Mucosa of gallbladder (tissue), 1 donor: ENCODE measurements at regions not wholly inside any gene's neighbourhood (a gene's known extent, or its start where the extent isn't known, plus 50 kb on each side); places are given as distances from the start of the nearest gene placed in this dataset.
A peak's percentile ranks its signal among the peaks of the same experiment; 100 is the strongest.
"Not testable (repeated sequence)": the region's sequence is repeated elsewhere in the genome, so short reads cannot be mapped to it uniquely, and the experiment has no call there.

Experiments
- DNase-seq: peaks from one replicate; pipeline ENCODE4 v3.0.0-alpha.2; 2020; ENCODE audit warnings: low spot score
- donor health status: DM: no; HTN: no; CAD: no.

DNA sequence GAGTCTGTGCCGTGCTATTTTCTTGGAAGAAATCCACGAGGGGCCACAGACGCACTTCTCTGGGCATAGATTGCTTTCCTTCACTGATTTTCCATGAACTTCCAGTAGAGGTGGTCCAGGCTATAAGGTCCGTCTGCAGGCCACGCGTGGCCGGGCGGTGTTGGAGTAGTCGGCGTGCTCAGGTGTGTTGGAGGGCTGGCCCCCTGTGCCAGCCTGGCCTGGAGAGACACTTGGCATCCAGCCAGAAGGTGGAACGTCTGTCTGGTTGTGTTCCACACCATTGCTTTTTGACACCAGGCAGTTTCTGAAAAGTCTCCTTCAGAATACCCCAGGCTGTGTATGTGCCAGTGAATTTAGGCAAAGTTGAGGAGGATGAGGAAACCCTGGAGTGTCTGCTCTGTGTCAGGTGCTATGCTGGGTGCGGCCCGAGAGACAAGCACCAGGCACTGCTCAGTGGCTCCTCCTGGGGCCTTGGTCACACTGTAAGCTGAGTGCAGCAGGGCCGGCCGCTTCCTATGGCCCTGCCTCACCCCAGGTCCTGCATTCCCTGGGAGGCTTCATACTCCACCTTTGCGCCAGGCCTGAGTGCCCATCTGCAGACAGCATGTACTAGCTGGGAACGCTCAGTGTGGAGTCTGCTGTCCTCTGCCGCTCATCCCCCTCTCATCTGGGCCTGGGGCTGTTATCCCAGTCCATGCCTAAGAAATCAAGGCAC is 52.1 kb upstream of the TAMM41 start:
- no peak for DNase-seq

DNA sequence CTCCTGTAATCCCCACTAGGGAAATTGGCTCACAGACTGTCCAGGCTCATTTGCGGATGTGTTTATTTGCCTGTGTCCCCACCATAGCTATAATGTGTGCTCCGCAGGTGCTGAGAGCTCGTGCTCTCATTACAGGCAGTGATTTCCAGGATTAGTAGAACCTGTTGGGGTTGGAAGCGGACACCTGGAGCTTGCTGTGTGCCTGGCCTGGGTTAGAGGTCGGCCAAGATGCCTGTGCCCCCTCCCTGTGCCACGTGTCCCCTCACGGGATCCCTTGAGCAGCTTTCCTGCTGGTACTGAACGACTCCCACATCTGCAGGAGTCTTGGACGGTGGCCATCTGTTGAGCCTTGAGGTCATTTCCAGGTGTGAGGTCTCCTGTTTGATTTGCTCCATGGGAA is 52.7 kb upstream of the TAMM41 start:
- DNase-seq = not testable (repeated sequence)

DNA sequence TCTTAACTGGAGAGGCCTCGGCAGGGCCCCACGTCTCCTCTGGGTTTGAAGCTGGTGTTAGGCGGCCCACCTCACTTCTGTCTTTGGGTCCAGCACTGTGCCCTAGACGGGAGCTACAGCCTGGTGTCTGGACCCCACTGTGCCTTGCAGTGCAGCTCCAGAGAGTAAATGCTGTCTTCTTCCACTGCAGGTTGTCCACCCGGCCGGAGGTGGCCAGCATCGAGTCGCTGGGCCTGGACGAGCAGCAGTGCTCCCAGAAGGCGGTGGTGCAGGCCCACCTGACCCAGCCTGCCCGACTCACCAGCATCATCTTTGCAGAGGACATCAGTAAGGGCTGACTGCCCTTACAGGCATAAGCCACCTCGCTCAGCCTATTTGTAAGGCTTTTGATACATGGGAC is 53.1 kb upstream of the TAMM41 start:
- DNase-seq = no peak

DNA sequence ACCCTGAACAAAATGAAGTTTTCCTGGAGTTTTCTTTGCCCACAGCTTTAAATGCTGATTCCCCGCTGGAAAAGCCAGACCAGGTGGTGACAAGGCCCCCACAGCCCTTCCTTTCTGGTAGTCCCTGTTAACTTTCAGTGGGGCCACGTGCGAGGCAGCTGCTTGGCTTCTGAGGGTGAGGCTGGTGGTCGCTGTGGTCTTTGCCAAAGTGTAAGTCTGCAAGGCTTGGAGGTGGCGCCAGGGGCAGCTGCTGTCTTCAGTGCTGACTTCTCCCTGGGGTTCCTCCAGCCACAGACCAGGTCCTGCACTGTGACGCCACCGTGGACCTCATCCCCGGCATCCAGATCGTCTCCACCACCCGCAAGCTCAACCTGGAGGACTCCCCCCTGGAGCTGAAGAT is 54.1 kb upstream of the TAMM41 start:
- no peak for DNase-seq

DNA sequence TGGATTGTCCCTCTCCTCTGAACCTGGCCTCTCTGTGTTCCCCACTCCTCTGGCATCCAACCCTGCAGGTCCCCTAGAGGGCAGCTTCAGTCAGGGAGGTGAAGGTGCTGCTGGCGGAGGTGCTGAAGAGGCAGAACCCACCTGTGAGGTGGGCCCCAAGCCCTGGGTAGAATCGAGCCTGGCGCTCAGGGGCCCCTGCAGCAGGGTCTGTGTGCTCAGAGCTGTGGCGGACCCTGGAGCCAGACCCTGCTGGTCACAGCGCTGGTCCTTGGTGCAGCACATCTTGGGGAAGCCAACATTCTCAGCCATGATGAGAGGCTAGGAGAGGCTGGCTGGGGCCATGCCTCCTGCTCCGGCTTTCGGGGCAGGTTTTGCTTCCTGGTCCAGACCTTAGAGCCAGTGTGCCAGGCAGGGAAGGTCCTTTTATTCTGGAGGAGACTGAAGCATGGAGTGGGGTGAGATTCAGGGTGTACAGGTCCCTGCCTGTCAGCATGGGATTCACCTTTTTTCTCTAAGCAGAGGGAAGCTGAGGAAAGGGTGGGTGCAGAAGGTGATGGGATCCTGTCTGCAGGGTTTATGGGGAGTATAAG is 54.7 kb upstream of the TAMM41 start:
- DNase-seq = no peak

DNA sequence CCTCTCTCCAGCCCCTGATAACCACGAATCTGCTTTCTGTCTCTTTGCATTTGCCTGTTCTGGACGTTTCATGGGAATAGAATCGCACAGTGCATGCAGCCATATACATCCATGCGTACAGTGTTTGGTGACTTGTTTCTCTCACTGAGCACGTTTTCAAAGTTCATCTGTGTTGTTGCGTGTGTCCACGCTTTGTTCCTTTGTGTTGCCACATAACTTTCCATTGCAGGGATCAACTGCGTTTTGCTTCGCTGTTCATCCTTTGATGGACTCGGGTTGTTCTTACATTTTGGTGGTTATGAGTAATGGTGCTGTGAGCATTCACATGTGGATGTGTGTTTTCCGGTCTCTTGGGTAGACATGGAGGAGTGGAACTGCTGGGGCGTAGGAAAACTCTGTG is 56.4 kb upstream of the TAMM41 start:
- no peak for DNase-seq

DNA sequence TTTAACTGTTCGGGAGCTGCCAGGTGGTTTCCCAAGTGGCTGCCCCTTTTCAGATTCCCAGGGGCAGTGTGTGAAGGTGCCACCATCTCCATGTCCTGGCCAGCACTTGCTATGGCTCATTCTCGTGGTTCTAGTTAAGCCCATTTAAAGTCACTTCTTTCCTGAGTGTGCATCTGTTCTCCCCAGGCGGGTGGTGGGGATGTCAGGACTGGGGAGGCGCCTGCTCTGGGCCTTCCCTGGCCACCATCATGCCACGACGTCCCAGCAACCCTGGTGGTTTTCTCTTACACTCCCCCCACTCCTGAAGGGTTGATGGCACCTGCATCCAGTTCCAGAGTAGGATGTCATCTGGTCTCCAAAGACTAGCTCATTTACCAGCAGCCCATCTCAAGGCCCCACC is 56.8 kb upstream of the TAMM41 start:
- no peak for DNase-seq

DNA sequence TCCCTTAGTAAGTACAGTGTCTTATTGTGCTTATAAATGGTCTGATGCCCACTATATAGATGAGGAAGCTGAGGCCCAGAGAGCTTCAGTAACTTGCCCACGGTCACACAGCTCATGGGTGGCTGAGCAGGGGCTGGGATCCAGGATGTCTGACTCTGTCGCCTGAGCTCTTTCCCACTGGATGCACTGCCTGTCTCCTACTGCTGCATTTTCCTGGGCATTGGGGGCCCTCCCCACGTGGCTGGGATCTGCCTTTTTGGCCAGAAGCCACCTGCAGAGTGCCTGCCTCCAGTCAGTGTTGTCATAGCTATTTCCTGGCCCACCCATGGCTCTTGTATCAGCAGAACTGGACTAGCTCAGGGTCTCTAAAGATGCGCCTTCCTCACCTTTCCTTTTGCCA is 57.5 kb upstream of the TAMM41 start:
- DNase-seq = no peak

DNA sequence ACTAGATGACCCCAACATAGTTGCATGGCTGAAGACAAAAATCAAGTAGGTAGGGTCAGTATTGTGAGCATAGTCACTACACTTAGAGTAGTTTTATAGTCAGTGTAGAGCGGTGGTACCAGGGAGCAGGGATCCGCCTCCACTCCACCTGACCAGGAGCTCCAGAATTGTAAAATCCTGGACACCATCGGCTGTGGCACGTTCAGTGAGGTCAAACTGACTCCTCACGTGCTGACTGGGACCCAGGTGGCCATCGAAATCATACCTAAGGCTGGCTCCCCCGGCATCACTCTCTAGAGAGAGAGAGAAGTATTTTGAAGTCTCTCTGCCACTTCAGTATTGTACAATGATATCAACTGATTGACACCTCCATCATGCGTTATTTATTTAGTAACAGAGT is 59.7 kb upstream of the TAMM41 start:
- no peak for DNase-seq

DNA sequence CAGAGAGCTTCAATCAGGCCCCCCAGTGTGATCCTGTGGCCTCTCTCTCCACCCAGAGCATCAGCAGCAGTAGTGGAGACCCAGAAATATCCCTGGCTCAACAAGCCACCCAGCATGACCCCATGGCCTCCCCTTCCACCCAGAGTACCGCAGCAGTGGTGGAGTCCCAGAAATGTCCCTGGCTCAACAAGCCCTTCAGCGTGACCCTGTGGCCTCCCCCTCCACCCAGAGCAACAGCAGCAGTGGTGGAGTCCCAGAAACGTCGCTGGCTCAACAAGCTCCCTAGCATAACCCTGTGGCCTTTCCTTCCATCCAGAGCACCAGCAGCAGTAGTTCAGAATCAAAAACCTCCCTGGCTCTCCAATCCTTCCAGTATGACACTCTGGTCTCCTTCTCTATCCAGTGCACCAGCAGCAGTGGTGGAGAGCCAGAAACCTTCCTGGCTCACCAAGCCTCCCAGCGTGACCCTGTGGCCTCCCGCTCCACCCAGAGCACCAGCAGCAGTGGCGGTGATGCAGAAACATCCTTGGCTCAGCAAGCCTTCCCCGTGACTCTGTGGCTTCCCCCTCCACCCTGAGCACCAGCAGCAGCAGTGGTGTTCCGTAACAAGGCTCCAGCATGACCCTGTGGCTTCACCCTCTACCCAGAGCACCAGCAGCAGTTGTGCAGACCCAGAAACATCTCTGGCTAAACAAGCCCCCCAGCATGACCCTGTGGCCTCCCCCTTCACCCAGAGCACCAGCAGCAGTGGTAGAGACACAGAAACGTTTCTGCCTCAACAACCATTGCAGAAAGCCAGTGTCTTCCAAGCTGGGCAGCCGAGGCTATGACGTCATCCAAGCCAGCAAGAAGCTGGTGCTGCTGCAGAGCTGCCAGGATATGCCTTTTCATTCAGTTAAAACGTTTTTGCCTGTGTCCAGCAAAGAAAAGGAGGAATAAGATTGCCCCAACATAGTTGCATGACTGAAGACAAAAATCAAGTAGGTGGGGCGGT is 61.3 kb upstream of the TAMM41 start:
- DNase-seq = no peak

DNA sequence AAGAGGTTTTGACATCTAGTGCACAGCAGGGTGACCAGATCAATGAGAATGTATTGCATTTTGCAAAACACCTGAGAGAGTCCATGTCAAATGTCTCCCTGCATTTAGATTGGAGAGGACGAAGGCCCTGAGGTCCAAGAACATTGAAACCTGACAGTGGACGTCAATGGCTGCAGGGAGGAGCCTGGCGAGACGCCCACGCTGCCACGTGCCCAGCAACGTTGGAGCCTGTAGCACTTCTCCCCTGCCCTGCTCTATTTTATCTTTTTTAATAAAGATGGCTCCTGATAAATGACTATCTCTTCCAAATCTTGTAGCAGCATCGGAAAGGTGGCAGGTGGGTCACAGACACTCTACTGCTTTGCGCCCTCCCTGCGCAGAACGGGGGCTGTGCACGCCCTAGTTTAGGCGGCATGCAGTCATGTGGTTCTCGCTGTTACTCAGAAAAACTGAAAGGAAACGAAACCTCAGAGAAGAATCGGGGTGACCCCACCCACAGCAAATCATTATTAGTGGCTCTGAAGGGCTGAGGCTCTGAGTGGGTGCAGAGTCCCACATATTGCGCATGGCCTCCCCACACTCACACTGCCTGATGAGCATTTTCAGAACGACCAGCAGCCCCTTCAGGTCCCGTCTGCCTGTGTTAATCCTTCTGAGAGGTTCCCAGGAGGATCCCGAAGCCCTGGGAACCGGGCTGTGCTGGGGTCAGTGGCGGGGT is 62.5 kb upstream of the TAMM41 start:
- DNase-seq = no peak

DNA sequence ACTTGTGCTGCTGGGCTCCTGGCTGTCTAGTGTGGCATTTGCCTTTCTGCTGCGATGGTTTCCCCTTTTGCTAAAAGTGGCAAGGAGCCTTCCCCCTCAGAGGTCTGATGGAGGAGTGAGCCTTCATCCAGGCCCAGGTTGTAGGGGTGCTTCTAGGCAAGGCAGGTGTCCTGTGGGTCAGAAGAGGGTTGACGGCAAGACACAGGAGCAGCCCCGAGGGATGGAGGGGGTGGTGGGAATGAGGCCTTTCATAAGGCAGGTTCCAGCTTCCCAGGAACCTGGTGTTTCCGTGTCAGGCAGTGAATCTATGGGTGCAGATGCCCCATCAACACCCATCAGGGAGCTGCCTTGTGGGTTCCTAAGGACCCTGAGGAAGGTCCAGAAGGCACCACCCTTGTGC is 63.0 kb upstream of the TAMM41 start:
- DNase-seq = no peak

DNA sequence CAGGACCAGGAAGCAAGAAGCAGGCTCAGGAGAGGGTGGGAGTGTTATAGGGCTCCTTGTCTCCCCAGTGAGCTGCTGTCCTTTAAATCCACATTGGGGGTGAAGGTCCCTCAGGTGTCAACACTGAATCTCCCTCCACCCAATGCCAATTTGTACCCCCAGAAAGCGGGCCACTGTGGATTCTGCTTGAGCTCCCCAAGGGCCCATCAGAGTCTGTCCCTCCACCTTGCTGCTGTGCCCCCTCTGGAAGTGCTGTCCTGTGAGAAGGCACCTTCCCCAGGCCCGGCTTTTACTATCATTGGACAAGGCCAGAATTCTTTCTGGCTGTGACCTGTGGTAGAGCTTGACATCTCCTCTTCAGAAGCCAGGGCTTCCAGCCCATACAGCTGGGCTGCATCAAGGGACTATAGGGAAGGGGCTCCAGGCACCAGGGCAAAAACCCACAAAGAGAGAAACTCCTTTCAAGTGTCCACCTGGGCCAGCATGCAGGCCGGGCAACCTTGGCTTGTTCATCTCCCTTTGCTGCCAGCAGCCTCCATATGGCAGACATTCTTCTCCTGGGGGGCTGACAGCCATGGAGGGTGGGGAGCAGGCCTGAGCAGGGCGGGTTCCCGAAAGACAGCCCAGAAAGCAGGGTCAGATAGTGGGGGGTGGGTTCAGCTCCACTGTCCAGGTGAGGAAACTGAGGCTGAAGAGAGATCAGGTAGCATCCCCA is 63.7 kb upstream of the TAMM41 start:
- not testable (repeated sequence) for DNase-seq

DNA sequence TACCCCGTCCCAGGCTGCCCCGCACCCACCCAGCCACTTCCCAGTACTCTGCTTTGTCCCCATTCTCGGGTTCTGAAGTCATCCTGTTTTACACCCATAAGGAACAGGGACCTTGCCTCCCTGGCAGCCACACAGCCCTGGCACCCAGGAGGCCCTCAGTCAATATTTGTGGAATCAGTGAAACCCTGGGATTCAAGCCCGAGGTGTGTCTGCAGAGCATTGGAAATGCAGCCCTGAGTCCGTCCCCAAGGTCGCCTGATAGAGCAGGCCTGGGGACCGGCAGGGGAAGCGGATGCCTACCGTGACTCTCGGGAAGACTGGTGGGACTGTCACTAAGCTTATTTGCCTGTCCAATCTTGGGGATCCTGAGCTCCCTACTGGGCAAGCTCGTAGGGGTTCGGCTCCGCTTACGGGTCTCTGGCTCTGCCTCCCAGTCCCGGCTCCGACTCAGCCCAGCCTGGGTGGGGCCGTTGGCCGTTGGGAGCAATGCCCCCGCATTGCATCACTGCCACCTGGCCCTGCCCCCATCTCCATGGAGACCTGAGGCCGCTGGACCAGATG is 64.4 kb upstream of the TAMM41 start:
- DNase-seq = peak; percentile 56

DNA sequence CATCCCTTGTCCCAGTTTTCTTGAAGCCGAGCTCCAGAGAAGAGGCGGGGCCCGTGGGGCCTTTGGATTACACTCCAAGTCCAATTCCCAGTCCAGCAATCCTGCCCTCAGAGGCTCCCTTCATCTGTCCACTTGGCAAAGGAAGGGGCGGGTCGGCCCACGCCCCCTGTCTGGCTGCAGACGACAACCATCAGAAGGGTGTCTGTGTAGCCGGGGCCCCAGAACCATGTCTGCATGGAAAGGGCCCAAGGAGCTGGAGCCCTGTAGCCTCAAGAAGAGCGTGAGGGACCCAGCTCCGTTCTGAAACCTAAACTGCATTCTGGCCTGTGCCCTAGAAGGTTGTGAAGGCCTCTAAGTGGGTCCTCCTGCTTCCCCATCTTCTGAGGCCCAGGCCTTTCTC is 65.2 kb upstream of the TAMM41 start:
- DNase-seq = not testable (repeated sequence)

DNA sequence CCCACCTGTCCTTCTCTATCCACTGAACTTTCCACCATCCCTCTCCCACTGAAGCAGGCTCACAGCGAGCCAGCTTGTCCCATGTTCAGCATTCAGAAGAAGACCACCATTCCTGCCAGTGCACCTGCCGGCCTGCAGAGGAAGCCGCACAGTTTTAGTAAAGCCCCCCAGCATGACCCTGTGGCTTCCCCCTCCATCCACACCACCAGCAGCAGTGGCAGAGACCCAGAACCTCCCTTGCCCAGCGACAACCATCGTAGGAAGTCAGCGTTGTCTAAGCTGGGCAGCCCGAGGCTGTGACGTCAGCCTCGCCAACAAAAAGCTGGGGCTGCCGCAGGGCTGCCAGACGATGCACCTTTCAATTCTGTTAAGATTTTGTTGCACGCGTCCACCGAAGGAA is 66.6 kb upstream of the TAMM41 start:
- no peak for DNase-seq

DNA sequence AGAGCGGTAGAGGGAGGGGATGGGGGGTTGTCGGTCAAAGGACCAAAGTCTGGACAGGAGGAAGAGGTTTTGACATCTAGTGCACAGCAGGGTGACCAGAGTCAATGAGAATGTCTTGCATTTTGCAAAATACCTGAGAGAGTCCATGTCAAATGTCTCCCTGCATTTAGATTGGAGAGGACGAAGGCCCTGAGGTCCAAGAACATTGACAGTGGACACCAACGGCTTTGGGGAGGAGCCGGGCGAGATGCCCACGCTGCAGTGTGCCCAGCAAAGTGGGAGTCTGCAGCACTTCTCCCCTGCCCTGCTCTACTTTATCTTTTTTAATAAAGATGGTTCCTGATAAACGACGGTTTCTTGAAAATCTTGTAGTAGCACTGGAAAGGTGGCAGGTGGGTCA is 67.4 kb upstream of the TAMM41 start:
- no peak for DNase-seq

DNA sequence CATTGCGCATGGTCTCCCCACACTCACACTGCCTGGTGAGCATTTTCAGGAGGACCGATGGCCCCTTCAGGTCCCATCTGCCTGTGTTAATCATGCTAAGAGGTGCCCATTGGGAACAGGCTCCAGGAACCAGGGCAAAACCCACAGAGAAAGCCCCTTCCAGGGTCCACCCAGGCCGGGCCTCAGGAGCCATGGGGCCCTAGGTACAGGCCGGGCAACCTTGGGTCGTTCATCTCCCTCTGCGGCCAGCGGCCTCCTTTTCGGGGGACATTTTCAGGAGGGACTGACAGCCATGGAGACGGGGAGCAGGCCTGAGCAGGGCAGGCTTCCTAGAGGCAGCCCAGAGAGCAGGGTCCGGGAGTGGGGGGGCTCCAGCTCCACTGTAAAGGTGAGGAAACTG is 68.0 kb upstream of the TAMM41 start:
- DNase-seq = no peak

DNA sequence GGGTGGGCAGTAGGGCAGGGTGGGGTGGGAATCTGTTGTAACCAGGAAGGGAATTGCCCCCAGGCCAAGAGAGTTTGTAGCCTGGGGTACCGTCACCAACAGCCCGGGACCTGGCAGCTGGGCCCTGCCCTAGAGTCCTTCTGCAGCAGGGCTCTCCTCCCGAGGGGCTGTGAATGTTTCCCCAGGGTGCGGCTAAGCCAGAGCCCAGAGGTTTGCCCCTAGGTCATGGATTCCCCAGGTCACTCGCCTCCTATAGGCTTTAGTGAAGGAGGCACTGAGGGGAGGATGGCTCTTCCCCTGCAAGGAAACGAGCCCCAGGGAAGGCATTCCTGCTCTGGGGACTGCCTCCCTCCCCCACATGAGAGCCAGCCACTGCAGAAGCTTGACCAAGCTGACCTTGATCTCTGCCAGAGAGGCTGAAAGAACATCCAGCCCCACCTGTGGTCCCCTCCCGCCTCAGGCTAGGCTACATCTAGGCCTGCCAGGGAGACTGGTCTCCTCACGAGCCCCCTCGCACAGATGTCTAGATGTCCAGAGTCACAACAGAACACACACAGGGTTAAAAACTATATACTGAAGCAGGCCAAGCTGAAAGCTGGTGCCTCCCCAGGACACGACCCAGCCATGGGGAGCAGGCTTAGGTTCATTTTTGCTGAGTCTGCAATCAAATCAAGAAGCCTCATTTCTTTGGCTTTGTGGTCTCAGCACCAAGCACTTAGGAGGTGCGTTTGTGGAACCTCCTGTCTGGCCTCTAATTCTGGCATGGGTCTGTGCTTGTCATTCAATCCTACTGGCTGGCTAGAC is 69.1 kb upstream of the TAMM41 start:
- no peak for DNase-seq

DNA sequence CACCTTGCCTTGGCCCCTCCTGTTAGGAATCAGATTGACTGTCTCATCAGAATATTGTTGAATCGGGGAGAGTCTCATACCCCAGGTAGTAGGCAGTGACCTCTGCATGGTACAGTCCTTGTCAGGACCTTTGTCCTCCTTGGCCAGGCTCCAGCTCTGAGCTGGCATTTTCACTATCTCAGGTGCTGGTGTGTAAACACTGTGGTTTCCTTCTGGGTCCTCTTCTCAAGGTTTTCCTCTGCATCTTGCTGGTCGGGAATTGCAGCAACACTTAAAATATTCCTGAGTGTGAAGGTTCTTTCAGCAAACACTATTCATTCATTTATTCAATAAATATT is 69.7 kb upstream of the TAMM41 start:
- peak; percentile 82 for DNase-seq
